GM19240 (cell line): ENCODE measurements at regions not wholly inside any gene's neighbourhood (a gene's known extent, or its start where the extent isn't known, plus 50 kb on each side); places are given as distances from the start of the nearest gene placed in this dataset.
"Not testable (repeated sequence)": the region's sequence is repeated elsewhere in the genome, so short reads cannot be mapped to it uniquely, and the experiment has no call there.

ENCODE experiments used
- DNase-seq: peaks from one replicate; pipeline ENCODE4 v3.0.0; 2011; ENCODE audit warnings: low spot score; ENCODE audit not compliant: insufficient read length

GRCh38 chr22:27303718-27304117, 497.8 kb downstream of the MN1 start:
- DNase-seq = no peak

DNA sequence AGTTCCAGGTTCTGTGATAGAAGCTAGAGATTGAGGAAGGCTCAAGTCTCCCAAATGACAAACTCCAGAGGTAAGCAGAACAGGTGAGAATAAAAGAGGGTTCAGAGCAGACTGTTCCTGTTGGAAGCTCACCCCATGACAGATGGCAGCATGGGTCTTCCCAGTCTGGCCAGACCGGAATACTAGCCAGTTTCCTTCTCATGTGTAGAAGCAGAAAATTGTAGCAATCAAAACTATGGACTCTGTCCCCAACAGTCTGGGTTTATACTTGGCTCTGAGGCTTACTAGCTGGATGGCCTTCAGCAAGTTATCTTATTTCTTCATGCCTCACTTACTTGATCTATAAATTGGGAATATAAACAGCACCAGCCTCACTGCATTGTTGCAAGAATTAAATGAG, 494.8 kb downstream of the MN1 start:
- DNase-seq = no peak

DNA sequence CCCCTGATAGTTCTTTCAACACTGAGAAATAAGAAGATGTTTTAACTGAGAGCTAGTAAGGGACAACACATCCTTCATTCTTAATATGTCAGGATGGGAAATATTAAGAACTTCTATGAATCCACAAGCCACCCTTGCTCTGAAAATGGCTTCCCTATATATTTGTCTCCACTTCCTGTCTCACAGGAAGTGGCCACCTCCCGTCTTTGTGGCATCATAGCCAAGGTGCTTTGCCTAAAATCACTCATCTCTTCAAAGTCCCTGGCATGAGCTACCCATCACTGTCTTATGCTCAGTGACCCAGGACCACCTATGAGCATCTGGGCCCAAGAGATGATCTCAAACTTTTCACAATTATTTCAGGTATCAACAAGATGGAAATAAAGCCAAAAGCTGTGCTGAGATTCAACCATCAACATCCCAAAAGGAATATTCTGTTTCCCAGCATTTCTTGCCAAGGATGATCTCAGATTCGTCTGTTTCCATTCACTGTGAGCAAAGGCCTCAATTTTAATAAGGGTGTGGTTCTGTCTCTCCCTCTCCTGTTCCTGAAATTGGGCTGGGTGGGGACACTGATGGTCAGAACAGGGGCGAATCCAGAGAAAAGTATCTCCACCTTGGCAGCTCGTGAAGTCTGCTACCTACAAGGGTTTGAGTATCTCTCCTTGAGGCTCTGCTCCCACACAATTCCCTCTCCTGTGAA, 493.9 kb downstream of the MN1 start:
- DNase-seq = no peak

- no peak for DNase-seq
These were observed 493.0 kb downstream of the MN1 start for GRCh38 chr22:27308513-27308912.

DNA sequence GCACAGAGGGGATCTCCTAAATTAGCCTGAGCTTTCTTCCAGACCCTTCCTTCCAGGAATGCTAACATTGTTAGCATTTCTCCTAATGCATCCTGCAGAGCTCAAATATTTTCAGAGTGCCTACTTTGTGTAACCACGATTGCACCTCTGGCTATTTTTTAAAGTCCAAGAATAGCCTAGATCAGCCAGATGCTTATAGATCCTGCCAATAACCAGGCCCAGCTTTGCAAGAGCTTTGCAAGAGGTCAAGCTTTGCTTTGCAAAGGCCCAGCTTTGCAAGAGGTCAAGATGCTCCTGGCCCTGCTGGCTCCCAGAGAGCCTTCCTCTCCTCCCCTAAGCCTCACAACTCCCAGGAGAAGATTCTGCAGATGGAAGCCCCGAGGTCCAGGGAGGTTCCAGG, 491.9 kb downstream of the MN1 start:
- no peak for DNase-seq

DNA sequence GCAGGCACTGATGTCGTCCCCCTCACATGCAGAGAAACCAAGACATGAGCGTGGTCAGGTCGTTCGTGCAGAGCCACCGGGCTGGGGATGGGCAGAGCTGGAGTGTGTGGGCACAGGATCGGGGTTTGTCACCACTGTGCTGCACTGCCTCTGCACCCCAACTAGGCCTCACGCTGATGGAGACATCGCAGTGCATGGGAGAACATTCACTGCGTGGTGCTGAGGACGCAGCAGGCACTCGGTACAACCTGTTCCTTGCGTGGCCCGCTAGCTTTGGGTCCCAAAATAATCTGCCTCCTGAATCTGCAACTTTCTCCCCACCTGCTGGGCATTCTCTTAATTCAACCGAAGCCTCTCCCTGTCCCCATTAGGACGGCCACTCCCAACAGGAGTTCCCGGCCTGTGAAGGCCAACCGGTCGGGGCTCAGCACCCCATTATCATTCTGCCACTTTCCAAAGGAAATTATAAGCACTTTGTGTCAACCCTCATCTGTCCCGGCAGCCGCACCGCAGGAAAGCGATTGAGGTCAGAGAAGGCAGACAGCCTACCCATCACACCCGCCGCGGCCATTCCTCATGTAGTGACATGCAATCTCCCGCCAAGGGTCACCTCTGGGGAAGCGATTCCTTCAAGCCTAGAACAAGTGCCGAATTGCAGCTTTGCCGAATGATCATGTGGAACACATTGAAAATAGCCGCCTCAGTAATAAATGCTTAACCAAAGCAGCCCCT, 490.4 kb downstream of the MN1 start:
- DNase-seq = no peak

GRCh38 chr22:27311698-27312550, 489.6 kb downstream of the MN1 start:
- no peak for DNase-seq

GRCh38 chr22:27312565-27312964, 489.0 kb downstream of the MN1 start:
- DNase-seq = no peak

- DNase-seq = no peak
These were observed 488.3 kb downstream of the MN1 start for GRCh38 chr22:27312966-27313855.

DNA sequence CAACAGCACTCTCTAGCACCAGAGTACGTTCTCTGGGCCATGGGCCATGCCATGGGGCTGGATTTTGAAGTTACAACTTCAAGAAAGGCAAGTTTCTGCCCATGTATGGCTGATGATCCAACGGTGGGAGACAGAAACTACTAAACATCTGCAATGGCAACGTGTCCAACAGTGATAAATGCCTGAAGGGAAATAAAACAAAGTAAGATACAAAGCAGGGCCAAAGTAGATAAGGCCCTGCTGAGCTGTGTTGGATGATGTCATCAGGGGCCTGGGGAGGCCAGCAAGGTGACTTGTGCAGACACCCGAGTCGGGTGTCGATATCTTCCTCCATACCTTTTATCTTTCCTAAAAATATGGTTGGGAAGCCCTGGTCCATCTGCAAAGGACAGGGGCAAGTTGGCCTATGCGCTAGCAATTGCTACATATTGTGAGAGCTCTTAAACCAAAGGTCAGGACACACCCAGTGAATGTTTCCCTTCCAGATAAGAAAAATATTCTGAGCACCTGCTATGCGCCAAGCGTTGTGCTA, 487.2 kb downstream of the MN1 start:
- no peak for DNase-seq

- DNase-seq = no peak
These were observed 485.7 kb downstream of the MN1 start for GRCh38 chr22:27315833-27316232.

DNA sequence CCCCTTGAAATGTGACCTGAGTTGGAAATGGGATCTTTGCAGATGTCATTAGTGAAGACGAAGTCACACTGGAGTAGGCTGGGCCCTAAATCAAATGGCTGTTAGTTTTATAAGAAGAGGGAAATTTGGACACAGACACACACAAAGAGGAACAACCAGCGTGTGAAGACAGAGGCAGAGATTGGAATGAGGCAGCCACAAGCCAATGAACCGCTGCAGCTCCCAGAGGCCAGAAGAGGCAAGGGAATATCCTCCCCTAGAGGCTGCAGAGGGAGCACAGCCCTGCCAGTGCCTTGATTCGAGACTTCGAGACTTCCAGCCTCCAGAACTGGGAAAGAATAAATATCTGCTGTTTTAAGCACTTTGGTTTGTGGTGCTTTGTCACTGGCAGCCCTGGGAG, 484.5 kb downstream of the MN1 start:
- no peak for DNase-seq

DNA sequence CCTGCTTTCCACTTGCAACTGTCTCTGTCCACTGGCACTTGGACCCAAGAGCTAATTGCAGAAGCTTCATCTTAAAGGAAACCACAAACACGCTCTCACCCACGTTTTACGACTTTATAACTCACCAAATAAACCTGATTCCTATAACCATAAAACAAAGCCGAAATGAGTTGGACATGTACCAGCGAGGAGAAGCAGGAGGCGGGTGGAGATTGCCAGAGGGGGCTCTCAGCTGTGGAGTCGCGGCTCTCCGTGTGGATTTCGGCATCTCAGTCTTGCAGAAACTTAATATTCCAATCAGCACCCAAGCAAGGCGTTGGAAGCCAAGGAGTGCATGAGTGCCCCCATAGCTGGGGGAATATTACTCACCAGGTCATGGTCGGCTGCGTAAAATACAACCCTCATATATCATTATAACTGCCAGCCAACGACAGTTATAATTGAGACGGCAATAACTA, 483.6 kb downstream of the MN1 start:
- DNase-seq = no peak

DNA sequence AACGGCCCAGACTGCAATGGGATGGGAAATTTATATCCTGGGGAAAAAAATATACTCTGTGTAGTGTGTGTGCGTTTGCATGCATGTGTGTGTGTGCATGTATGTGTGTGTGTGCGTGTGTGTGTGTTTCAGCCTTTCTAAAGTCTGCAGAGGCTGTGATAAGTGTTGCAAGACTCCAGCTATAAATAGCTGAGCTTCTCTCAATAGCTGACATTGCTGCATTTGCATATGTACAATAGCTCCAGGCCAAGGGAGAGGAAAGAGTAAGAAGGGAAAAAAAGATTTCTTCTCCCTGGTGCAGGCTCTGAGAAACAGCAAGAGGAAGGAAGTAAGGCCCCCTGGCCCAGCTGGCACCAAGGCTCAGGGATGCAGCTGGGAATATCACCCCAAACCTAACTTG, 483.0 kb downstream of the MN1 start:
- DNase-seq = no peak

DNA sequence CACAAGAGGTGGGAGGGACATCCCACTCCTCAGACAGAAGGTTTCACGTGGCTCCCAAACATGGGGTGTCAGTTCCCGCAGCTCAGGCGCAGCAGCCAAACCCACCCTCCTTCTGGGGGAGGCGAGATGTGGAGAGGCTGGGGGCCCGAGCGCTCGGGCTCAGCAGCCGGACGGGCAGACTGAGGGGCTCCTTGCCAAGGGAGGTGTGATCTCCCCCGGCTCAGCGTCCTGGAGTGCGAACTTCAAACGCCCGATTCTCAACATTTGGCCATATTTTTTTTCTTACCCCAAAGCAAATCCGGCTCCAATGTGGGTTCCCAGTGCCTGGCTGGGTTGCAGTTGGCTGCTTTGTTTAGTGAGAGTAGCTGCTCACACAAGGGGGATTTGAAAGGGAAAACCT, 477.9 kb downstream of the MN1 start:
- DNase-seq = no peak

DNA sequence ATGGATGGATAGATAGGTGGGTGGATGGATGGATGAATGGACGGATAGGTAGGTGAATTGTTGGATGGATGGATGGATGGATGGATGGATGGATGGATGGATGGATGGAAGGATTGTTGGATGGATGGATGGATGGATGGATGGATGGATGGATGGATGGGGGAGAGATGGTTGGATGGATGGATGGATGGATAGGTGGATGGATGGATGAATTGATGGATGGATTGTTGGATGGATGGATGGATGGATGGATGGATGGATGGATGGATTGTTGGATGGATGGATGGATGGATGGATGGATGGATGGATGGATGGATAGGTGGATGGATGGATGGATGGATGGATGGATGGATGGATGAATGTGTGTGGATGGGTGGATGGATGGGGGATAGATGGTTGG, 476.6 kb downstream of the MN1 start:
- DNase-seq = not testable (repeated sequence)

DNA sequence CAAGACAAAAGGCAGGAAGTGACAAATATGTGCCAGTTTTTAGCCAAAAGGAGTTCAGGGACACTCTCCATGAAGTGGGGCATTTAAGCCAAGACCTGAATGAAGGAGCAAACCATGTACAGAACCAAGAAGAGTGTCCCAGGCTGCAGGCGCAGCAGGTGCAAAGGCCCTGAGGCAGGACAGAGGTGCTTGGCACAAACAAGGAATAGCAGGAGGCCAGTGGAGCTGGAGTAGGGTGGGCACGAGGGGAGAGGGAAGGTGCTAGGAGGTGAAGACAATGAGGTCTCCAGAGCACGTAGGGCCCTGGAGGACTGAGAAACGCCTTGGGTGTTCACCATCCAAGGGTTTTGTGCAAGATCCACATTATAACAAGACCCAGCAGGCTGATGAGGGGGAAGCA, 474.1 kb downstream of the MN1 start:
- DNase-seq = no peak

DNA sequence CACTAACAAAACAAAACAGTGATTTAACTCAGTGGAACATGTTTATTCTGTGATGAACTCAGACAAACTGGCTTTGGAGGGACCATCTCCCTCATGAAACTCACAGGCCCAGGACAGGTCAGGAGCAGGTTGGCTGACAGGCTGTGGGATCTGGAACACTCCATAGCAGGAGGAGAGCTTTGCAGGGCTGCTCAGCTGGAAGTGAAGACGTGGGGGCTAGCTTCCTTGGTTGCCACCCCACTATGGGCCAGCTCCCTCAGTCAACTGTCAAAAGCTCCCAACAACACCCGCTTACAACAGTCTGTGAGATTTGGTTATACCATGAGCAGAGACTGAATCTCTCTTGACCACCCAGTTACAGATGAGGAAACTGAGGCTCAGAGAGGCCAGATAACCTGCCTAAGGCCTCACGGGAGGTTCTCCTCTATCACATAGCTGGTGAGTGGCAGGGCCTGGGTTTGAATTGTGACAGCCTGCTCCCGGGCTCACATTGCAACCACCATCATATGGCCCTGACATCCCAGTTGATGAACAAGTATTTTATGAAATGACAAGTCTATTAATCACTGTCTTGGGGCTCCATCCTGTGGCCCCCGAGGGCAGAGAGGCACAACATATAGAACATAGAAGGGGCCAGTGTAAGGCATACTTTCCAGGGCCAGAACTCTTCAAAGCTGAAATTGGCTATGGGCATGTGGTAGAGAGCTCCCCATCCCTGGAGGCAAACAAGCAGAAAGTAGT, 473.4 kb downstream of the MN1 start:
- no peak for DNase-seq

GRCh38 chr22:27329131-27329850, 472.3 kb downstream of the MN1 start:
- DNase-seq = no peak
